PC-3 (cell line): ENCODE measurements at regions not wholly inside any gene's neighbourhood (a gene's known extent, or its start where the extent isn't known, plus 50 kb on each side); places are given as distances from the start of the nearest gene placed in this dataset.

ENCODE experiments used
- ATAC-seq: fragments of 200-7000 bp; cut with Tn5 transposase; 2 replicates; pipeline ENCODE4 v1.9.1; 2020; ENCODE audit warnings: mild to moderate bottlenecking, moderate library complexity
- BruUV-seq: library from RNA; stranded (reverse); fragments of 400-500 nt; replicated peaks from 2 replicates; lab custom pipeline; 2021; lab: Mats Ljungman, UMichigan
- CTCF ChIA-PET: fragments of 300-600 bp; sonication (Branson Sonifier 250); formaldehyde crosslinking; loops from one replicate; lab custom pipeline; 2022; ENCODE audit warnings: antibody characterized with exemption; lab: Charles Lee
- POLR2A ChIA-PET: fragments of 300-600 bp; sonication (Branson Sonifier 250); formaldehyde crosslinking; loops from one replicate; lab custom pipeline; 2022; ENCODE audit warnings: antibody characterized with exemption; ENCODE audit not compliant: unreplicated experiment; lab: Charles Lee
- DNase-seq: peaks from one replicate; pipeline ENCODE4 v3.0.0-alpha.2; 2015
- H2AFZ ChIP-seq: fragments of 300-600 bp; sonication (generic); 2 replicates; pipeline ENCODE4 v1.6.0; 2016; ENCODE audit warnings: antibody characterized with exemption, low read length
- H3F3A ChIP-seq: fragments of 300-600 bp; sonication (generic); one replicate; pipeline ENCODE4 v1.6.0; 2017; ENCODE audit warnings: antibody characterized with exemption, low read length, control low read depth, mild to moderate bottlenecking; ENCODE audit not compliant: unreplicated experiment
- H3K27ac ChIP-seq: fragments of 300-600 bp; sonication (generic); 2 replicates; pipeline ENCODE4 v1.5.1; 2016; ENCODE audit warnings: mild to moderate bottlenecking, low read length
- H3K27me3 ChIP-seq: fragments of 300-600 bp; sonication (generic); 2 replicates; pipeline ENCODE4 v1.6.1; 2016; ENCODE audit warnings: low read length, mixed read lengths
- H3K36me3 ChIP-seq: fragments of 300-600 bp; sonication (generic); 2 replicates; pipeline ENCODE4 v1.6.1; 2016; ENCODE audit warnings: low read depth, mixed run types, low read length, mixed read lengths
- H3K4me1 ChIP-seq: fragments of 300-600 bp; sonication (generic); 2 replicates; pipeline ENCODE4 v1.5.1; 2016; ENCODE audit warnings: low read length; ENCODE audit not compliant: insufficient read depth
- H3K4me2 ChIP-seq: fragments of 300-600 bp; sonication (generic); 2 replicates; pipeline ENCODE4 v1.6.0; 2016; ENCODE audit warnings: low read length
- H3K4me3 ChIP-seq: fragments of 300-600 bp; sonication (generic); 2 replicates; pipeline ENCODE4 v1.5.1; 2016; ENCODE audit warnings: mild to moderate bottlenecking, low read length, mixed read lengths
- H3K79me2 ChIP-seq: fragments of 300-600 bp; sonication (generic); 2 replicates; pipeline ENCODE4 v1.6.1; 2017; ENCODE audit warnings: low read length, mixed read lengths
- H3K9ac ChIP-seq: fragments of 300-600 bp; sonication (generic); 2 replicates; pipeline ENCODE4 v1.6.0; 2016; ENCODE audit warnings: mild to moderate bottlenecking, low read length
- H3K9me2 ChIP-seq: fragments of 300-600 bp; sonication (generic); replicated peaks from 2 replicates; pipeline ENCODE4 v1.6.1; 2016; ENCODE audit warnings: mixed run types, low read length, mixed read lengths
- H3K9me3 ChIP-seq: fragments of 300-600 bp; sonication (generic); 2 replicates; pipeline ENCODE4 v1.6.1; 2016; ENCODE audit warnings: low read length, mixed read lengths
- H4K20me1 ChIP-seq: fragments of 300-600 bp; sonication (generic); 2 replicates; pipeline ENCODE4 v1.6.1; 2016; ENCODE audit warnings: low read length, mixed read lengths
- EZH2 ChIP-seq: fragments of 300-600 bp; sonication (generic); IDR thresholded peaks from one replicate; pipeline ENCODE4 v1.6.1; 2017; ENCODE audit warnings: antibody characterized with exemption, mild to moderate bottlenecking, low read length; ENCODE audit not compliant: unreplicated experiment
- EZH2phosphoT487 ChIP-seq: fragments of 300-600 bp; sonication (generic); IDR thresholded peaks from 2 replicates; pipeline ENCODE4 v1.6.1; 2018; ENCODE audit warnings: mild to moderate bottlenecking, antibody characterized with exemption, low read length, borderline replicate concordance
- intact Hi-C: fragments of 100-400 bp; cut with micrococcal nuclease; formaldehyde crosslinking; loops from 2 replicates; pipeline ENCODE4 v1.9.0; 2023
- TF ChIP-seq, protein P1 (sequence below): fragments of 300-600 bp; sonication (generic); conservative IDR thresholded peaks from 2 replicates; pipeline ENCODE4 v1.5.1; 2017; ENCODE audit warnings: antibody characterized with exemption, low read depth, mild to moderate bottlenecking, low read length

DNA sequence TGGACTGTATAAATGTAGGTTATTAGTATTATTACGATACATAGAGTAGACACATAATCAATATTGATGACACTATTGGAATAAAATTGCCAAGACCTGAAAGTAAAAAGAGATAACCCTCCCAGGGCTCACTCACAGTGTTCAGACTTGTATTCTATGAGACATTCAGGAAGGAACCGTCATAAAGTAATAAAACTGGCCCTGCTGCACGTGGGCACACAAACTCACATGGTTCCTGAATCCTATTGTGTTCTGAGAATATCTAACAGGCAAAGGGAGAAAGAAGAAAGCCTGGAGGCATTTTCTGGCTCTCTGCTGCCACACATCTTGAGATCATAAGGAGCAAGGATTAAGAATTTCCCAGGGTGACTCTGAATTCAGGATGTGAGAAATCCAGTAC is 575.9 kb downstream of the HS3ST4 start:
- no peak overlapping the region for H3K4me2 ChIP-seq
- no peak overlapping the region for H3K9ac ChIP-seq
- no peaks in the 10 kb centered on the region for H4K20me1 ChIP-seq
- no peaks in the 10 kb centered on the region for H3K36me3 ChIP-seq
- DNase-seq (no peak), ATAC-seq (no peak)
- no peaks in the 10 kb centered on the region for H3K9me3 ChIP-seq
- no peaks in the 10 kb centered on the region for H3K4me1 ChIP-seq
- no peak overlapping the region for H3K27ac ChIP-seq
- H3K79me2 ChIP-seq, result no peaks in the 10 kb centered on the region
- intact Hi-C loops, result no loop called here
- ChIA-PET POLR2A (no interaction called here), CTCF (no interaction called here)
- no peaks in the 10 kb centered on the region for H3K9me2 ChIP-seq
- TF ChIP-seq EZH2 (no peak), EZH2phosphoT487 (no peak)
- TF ChIP-seq, protein P1, sequence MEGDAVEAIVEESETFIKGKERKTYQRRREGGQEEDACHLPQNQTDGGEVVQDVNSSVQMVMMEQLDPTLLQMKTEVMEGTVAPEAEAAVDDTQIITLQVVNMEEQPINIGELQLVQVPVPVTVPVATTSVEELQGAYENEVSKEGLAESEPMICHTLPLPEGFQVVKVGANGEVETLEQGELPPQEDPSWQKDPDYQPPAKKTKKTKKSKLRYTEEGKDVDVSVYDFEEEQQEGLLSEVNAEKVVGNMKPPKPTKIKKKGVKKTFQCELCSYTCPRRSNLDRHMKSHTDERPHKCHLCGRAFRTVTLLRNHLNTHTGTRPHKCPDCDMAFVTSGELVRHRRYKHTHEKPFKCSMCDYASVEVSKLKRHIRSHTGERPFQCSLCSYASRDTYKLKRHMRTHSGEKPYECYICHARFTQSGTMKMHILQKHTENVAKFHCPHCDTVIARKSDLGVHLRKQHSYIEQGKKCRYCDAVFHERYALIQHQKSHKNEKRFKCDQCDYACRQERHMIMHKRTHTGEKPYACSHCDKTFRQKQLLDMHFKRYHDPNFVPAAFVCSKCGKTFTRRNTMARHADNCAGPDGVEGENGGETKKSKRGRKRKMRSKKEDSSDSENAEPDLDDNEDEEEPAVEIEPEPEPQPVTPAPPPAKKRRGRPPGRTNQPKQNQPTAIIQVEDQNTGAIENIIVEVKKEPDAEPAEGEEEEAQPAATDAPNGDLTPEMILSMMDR, result no peak
- H3F3A ChIP-seq, result no peaks in the 10 kb centered on the region
- no TSS peak for BruUV-seq
- no peaks in the 10 kb centered on the region for H3K27me3 ChIP-seq
- no peak overlapping the region for H3K4me3 ChIP-seq
- no peak overlapping the region for H2AFZ ChIP-seq

DNA sequence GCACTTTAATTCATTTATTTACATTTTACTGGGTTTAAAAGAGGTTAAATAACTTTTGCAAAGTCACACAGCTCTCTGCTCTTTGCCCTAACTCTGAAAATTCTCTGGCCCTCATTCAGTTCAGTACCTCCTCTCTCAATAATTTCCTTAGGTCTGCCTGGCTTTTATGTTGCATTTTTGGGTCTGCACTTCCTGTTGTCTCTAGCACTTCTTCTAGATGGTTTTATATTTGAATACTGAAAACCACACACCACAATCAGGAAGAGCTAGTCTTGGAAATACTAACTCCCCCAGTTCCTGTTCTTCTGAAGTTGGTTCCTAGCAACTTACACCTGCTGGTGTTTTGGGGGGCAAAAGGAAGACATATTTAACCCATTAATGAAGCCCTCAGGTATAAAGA is 577.9 kb downstream of the HS3ST4 start:
- Histone ChIP-seq H3K4me2 (no peak overlapping the region), H3K27me3 (no peaks in the 10 kb centered on the region), H3K9me3 (no peaks in the 10 kb centered on the region), H3K4me3 (no peak overlapping the region), H3K27ac (no peak overlapping the region), H3K9me2 (no peaks in the 10 kb centered on the region), H3F3A (no peaks in the 10 kb centered on the region), H3K9ac (no peak overlapping the region), H2AFZ (no peak overlapping the region), H3K79me2 (no peaks in the 10 kb centered on the region), H4K20me1 (no peaks in the 10 kb centered on the region), H3K4me1 (no peaks in the 10 kb centered on the region), H3K36me3 (no peaks in the 10 kb centered on the region)
- DNase-seq (no peak), ATAC-seq (no peak)
- intact Hi-C loops, result no loop called here
- POLR2A ChIA-PET, result no interaction called here
- BruUV-seq, result no TSS peak
- no peak for TF ChIP-seq EZH2phosphoT487
- TF ChIP-seq EZH2, result no peak
- TF ChIP-seq, protein P1, result no peak
- CTCF ChIA-PET, result no interaction called here

DNA sequence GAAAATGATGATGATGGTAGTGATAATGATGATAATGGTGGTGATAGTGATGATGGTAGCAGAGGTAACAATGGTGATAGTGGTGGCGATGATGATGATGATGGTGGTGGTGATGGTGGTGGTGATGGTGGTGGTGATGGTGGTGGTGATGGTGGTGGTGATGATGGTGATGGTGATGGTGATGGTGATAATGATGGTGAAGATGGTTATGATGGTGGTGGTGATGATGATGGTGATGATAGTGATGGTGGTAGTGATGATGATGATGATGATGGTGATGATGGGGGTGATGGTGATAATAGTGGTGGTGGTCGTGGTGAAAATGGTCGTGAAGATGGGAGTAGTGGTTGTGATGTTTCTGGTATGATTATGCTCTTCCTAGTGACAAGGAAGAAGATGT is 581.8 kb downstream of the HS3ST4 start:
- Histone ChIP-seq H3K9me2 (no peaks in the 10 kb centered on the region), H3K4me3 (no peak overlapping the region), H3K9me3 (no peaks in the 10 kb centered on the region), H4K20me1 (no peaks in the 10 kb centered on the region), H2AFZ (no peak overlapping the region), H3K27me3 (no peaks in the 10 kb centered on the region), H3F3A (no peaks in the 10 kb centered on the region), H3K9ac (no peak overlapping the region), H3K4me1 (no peaks in the 10 kb centered on the region), H3K27ac (no peak overlapping the region), H3K36me3 (no peaks in the 10 kb centered on the region), H3K4me2 (no peak overlapping the region), H3K79me2 (no peaks in the 10 kb centered on the region)
- BruUV-seq, result no TSS peak
- CTCF ChIA-PET, result no interaction called here
- intact Hi-C loops, result no loop called here
- DNase-seq, result no peak
- no peak for ATAC-seq
- TF ChIP-seq, protein P1, result no peak
- TF ChIP-seq EZH2phosphoT487 (no peak), EZH2 (no peak)
- POLR2A ChIA-PET, result no interaction called here
